GM15510 (cell line): ENCODE measurements at regions not wholly inside any gene's neighbourhood (a gene's known extent, or its start where the extent isn't known, plus 50 kb on each side); places are given as distances from the start of the nearest gene placed in this dataset.

Experiments
- POLR2A ChIP-seq: IDR thresholded peaks from 3 replicates; pipeline ENCODE4 v1.6.1; 2011; ENCODE audit warnings: borderline replicate concordance; ENCODE audit not compliant: insufficient read length; ENCODE audit errors: extremely low read depth

DNA sequence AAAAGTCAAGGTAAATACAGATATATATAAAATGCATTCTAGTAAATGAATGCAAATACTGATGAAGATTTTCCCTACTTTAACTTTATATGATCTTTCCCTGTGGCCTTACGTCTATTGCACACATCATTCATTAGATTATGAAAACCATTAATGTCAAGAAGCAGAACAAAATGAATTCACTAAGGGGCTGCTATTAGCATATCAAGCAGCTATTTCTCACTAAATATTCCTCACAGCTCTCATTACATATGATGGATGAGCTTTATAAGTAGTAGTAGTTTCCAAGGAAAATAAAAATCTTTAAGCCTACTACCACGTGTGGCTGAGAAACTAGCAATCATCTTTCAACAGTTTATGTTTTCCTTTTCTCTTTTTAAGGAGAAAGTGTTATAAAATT lies 702.8 kb upstream of the SLC39A10 start:
- no peak for TF ChIP-seq POLR2A

- no peak for TF ChIP-seq POLR2A
These were observed 710.2 kb upstream of the SLC39A10 start for GRCh38 chr2:194946826-194947225.

GRCh38 chr2:194938066-194938465 lies 719.0 kb upstream of the SLC39A10 start:
- TF ChIP-seq POLR2A: no peak

- no peak for TF ChIP-seq POLR2A
These were observed 729.5 kb upstream of the SLC39A10 start for GRCh38 chr2:194927489-194927888.

- no peak for TF ChIP-seq POLR2A
These were observed 730.2 kb upstream of the SLC39A10 start for GRCh38 chr2:194926873-194927272.

- TF ChIP-seq POLR2A: no peak
These were observed 731.3 kb upstream of the SLC39A10 start for GRCh38 chr2:194925742-194926141.

DNA sequence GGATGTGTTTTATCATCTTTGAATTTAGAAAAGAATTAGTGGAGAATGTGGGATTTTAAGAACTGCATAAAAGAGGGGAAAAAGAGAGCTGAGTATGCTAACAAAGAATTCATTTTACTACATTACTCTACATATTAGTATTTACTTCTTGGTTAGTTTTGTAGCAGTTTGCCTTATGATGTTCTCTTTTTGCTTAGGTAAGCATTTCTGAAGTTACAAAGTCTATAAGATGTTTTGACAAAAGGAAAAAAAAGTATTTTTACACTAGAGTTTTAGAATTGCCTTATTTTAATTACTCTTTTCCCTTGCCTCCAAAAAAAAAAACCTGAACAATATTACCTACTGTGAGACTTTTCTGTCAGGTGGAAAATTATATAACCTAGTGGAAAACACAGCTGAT lies 739.5 kb upstream of the SLC39A10 start:
- no peak for TF ChIP-seq POLR2A

DNA sequence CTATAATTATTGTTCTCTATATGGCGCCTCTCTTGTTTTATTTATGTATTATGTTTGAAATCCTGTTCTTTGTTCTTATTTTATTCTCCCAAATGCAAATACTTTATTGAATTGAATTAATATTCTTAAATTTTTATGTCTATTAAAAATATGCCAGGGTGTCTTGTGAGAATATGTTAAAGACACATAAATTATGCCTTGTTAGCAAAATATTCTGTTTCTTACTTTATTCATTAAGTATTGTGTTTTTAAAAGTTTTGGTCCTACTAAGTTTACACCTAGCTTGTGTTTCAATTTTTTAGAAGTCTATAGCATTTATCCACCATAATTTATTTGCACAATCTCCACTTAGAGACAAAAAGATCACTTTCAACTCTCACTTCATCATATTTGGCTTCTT lies 741.5 kb upstream of the SLC39A10 start:
- TF ChIP-seq POLR2A: no peak

- TF ChIP-seq POLR2A: no peak
These were observed 749.5 kb upstream of the SLC39A10 start for GRCh38 chr2:194907569-194907968.

DNA sequence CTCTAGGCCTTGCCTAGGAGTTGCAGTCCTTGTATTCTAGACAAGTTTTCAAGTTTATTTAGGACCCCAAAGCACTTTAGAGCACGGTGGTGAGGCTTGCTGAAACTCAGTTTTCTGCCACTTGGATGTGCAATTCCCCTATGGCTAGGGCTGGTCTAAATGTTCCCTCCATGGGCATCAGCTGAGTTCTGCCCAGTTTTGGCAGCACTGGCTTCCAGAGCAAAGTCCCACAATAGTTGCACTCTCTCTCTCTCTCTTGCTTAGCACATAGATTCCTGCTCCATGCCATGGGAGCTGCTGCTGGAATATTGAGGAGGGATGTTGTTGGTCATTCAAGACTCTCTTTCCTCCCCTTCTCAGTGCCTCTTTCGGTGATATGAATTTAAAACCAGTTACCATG lies 760.2 kb upstream of the SLC39A10 start:
- TF ChIP-seq POLR2A: no peak

GRCh38 chr2:194883711-194884110 lies 773.3 kb upstream of the SLC39A10 start:
- TF ChIP-seq POLR2A: no peak

DNA sequence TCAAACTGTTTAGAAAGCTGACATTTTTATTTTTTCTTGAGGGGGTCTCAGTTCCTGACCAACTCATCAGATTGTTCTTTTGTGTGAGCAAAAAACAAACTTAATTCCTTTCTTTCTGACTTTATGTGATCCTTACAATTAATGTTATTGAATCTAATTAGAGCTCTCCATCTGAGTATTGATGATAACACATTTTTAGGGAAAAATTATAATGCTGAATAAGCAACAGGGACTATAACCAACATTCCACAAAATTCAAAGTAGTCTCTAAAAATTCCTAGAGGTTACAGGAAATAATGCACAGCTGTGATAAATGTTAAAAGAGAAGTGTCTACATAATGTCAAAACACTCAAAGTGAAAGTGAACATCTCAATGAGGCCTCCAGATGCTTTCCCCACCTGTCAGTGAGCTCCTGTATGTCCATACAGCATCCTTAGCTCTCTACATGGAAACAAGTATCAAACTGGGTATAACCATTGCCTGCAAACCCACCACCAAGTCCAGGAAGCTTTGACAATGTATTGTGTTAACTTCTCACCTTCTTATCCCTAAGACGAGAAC lies 786.0 kb upstream of the SLC39A10 start:
- TF ChIP-seq POLR2A: no peak

DNA sequence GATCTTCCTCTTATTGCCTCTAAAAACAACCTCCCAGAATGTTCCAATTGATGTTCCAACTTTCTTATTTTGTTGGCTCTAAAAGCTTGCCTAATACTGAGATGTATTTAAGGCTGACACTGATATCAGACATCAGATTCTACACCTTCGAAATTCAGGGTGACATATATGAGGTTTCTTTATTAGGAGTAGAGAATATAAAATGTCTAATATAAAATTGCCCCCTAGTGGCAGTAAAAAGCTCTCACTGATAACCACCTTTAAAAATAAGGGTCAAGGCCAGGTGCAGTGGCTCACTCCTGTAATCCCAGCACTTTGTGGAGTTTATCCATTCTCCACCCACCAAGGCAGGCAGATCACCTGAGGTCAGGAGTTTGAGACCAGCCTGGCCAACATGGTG lies 789.7 kb upstream of the SLC39A10 start:
- no peak for TF ChIP-seq POLR2A

DNA sequence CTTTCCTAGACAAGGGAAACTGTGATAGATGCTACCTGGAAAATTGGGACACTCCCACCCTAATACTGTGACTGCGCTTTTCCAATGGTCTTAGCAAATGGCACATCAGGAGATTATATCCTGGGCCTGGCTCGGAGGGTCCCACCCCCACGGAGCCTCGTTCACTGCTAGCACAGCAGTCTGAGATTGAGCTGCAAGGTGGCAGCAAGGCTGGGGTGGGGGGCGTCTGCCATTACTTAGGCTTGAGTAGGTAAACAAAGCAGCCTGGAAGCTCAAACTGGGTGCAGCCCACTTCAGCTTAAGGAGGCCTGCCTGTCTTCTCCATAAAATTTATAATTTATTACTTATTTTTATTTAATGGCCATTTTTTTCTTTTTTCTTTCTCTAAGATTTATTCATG lies 802.1 kb upstream of the SLC39A10 start:
- no peak for TF ChIP-seq POLR2A

GRCh38 chr2:194842871-194843270 lies 814.2 kb upstream of the SLC39A10 start:
- TF ChIP-seq POLR2A: no peak

GRCh38 chr2:194826241-194826640 lies 830.8 kb upstream of the SLC39A10 start:
- TF ChIP-seq POLR2A: no peak

GRCh38 chr2:194824450-194824849 lies 832.6 kb upstream of the SLC39A10 start:
- no peak for TF ChIP-seq POLR2A
